ENCODE measurements at regions not wholly inside any gene's neighbourhood (a gene's known extent, or its start where the extent isn't known, plus 50 kb on each side); places are given as distances from the start of the nearest gene placed in this dataset.

DNA sequence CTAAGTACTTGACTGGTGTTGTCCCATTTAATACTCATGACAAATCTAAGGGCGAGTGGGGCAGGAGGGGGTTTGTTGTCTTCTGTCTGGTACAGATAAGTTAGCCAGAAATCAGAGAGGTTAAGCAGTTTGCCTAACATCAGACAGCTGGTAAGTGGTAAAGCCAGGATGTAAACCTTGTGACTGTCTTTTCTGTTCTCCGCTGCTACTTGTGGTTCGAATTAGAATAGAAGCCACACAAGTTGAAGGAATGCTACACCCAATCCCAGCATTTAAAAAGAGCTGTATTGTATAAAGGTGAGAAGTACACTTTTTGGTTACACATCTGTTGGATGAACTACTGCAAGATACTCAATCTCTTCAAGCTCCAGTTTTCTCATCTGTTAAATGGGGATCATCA, 474.7 kb upstream of the SUCLG2 start:
- no peaks in the 10 kb centered on the region for H3K27me3 ChIP-seq
- DNase-seq, result no peak
- 75 to 83% (median 75%) methylated on average over 3 of the region's 3 CpGs for WGBS, 3 donors
- no peak overlapping the region for H3K4me3 ChIP-seq
- TF ChIP-seq EP300 (IDR thresholded peaks at IDR 0.05) (no peak), POLR2A (IDR thresholded peaks at IDR 0.05) (no peak)
- TF ChIP-seq, protein P1, sequence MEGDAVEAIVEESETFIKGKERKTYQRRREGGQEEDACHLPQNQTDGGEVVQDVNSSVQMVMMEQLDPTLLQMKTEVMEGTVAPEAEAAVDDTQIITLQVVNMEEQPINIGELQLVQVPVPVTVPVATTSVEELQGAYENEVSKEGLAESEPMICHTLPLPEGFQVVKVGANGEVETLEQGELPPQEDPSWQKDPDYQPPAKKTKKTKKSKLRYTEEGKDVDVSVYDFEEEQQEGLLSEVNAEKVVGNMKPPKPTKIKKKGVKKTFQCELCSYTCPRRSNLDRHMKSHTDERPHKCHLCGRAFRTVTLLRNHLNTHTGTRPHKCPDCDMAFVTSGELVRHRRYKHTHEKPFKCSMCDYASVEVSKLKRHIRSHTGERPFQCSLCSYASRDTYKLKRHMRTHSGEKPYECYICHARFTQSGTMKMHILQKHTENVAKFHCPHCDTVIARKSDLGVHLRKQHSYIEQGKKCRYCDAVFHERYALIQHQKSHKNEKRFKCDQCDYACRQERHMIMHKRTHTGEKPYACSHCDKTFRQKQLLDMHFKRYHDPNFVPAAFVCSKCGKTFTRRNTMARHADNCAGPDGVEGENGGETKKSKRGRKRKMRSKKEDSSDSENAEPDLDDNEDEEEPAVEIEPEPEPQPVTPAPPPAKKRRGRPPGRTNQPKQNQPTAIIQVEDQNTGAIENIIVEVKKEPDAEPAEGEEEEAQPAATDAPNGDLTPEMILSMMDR (IDR thresholded peaks at IDR 0.05), result no peak
- intact Hi-C loops (cut with DNase I), result no loop called here
- no peaks in the 10 kb centered on the region for H3K4me1 ChIP-seq (ENCODE audit: insufficient read depth)
- H3K36me3 ChIP-seq, result no peaks in the 10 kb centered on the region
- no peaks in the 10 kb centered on the region for H3K9me3 ChIP-seq
- no peak overlapping the region for H3K27ac ChIP-seq

DNA sequence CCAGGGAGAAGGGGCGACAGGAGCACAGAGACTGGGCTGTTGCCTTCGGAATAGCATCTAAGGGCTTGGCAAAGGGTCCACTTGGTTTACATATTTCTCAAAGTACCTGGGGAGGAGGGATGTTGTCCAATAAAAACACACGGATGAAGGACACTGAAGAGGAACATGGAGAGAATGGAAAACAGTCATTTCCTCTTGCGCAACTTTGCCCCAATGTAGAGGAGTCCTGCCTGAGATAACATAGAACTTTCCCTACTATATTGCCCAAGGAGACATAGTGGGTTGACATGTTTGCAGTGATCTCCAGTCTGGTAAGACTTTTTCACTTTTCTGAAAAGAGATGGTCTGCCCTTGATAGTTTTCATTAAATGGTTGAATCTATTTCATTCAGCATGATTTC, 468.8 kb upstream of the SUCLG2 start:
- TF ChIP-seq, protein P1 (IDR thresholded peaks at IDR 0.05), result no peak
- TF ChIP-seq POLR2A (IDR thresholded peaks at IDR 0.05) (no peak), EP300 (IDR thresholded peaks at IDR 0.05) (no peak)
- WGBS, 3 donors, result 74 to 78% (median 74%) methylated on average over 4 of the region's 4 CpGs

DNA sequence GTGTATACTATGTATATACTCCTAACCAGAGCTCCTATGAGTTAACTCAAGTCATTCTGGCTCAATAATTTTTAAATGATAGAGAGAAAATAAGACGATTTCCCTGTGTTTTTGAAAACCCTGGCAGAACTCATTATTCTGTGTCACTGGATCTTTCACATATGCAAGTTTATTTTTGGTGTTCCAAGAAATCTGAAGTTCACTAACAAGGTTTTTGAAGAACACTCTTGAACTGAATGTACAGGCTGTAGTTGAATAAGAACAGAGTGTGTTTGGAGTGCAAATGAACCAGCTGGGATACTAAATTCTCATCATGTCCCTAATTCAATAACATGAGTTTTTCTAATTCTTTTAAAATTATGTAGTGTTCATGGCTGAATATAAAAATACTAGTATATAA, 466.9 kb upstream of the SUCLG2 start:
- Histone ChIP-seq H3K9me3 (no peaks in the 10 kb centered on the region), H3K36me3 (no peaks in the 10 kb centered on the region), H3K4me3 (no peak overlapping the region), H3K27ac (no peak overlapping the region), H3K4me1 (ENCODE audit: insufficient read depth) (no peaks in the 10 kb centered on the region), H3K27me3 (no peaks in the 10 kb centered on the region)
- WGBS, 3 donors, result 15 to 28% (median 22%) methylated on average over 1 of the region's 1 CpG
- DNase-seq, result no peak
- intact Hi-C loops (cut with DNase I), result no loop called here
- TF ChIP-seq EP300 (IDR thresholded peaks at IDR 0.05) (no peak), POLR2A (IDR thresholded peaks at IDR 0.05) (no peak)
- TF ChIP-seq, protein P1 (IDR thresholded peaks at IDR 0.05), result no peak

More for the DNA sequence above, 468.8 kb upstream of the SUCLG2 start:
- DNase-seq, result no peak
- Histone ChIP-seq H3K27ac (no peak overlapping the region), H3K4me1 (ENCODE audit: insufficient read depth) (no peaks in the 10 kb centered on the region), H3K4me3 (no peak overlapping the region), H3K36me3 (no peaks in the 10 kb centered on the region), H3K9me3 (no peaks in the 10 kb centered on the region), H3K27me3 (no peaks in the 10 kb centered on the region)
- intact Hi-C loops (cut with DNase I), result no loop called here

DNA sequence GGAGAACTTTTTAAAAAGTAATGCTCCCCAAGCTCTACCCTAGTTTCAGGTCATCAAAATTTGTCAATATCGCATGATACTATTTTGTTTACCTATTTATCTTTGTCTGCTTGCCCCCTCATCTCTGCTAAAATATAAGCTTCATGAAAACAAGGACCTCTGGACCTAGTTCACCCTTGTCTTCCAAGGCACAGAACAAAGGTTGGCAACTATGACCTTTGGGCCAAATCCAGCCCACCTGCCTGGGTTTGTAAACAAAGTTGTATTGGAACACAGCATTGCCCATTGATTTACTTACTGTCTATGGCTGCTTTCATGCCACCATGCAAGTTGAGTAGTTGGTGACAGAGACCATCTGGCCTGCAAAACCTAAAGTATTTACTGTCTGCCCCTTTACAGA, 462.2 kb upstream of the SUCLG2 start:
- intact Hi-C loops (cut with DNase I), result no loop called here
- 91 to 100% (median 92%) methylated on average over 1 of the region's 1 CpG for WGBS, 3 donors
- DNase-seq, result no peak
- no peaks in the 10 kb centered on the region for H3K9me3 ChIP-seq
- TF ChIP-seq, protein P1 (IDR thresholded peaks at IDR 0.05), result no peak
- TF ChIP-seq EP300 (IDR thresholded peaks at IDR 0.05) (no peak), POLR2A (IDR thresholded peaks at IDR 0.05) (no peak)
- H3K4me3 ChIP-seq, result no peak overlapping the region
- no peaks in the 10 kb centered on the region for H3K27me3 ChIP-seq
- H3K27ac ChIP-seq, result no peak overlapping the region
- no peaks in the 10 kb centered on the region for H3K4me1 ChIP-seq (ENCODE audit: insufficient read depth)
- H3K36me3 ChIP-seq, result no peaks in the 10 kb centered on the region

DNA sequence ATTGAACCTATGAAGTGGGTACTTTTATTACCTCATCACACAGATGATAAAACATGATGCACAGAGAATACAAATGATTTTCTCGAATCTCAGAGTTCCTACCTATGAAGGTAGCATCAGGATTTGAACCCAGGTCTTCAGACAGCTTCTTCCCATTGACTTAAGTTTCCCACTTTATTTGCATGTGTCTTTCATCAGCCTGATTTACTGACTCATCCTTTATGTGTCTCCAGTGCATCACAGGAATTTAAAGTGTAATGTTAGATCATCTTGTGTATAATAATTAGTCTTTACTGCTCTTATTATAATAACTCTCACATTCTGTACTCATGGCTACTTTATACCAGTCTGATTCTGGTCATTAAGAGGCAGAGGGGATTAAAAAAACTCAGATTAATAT, 449.4 kb upstream of the SUCLG2 start:
- Histone ChIP-seq H3K9me3 (no peaks in the 10 kb centered on the region), H3K27me3 (no peaks in the 10 kb centered on the region), H3K4me1 (ENCODE audit: insufficient read depth) (no peaks in the 10 kb centered on the region), H3K4me3 (no peak overlapping the region), H3K36me3 (no peaks in the 10 kb centered on the region), H3K27ac (no peak overlapping the region)
- no peak for DNase-seq
- WGBS, 3 donors, result 43 to 62% (median 60%) methylated on average over 1 of the region's 1 CpG
- TF ChIP-seq, protein P1 (IDR thresholded peaks at IDR 0.05), result no peak
- TF ChIP-seq POLR2A (IDR thresholded peaks at IDR 0.05) (no peak), EP300 (IDR thresholded peaks at IDR 0.05) (no peak)
- intact Hi-C loops (cut with DNase I), result no loop called here

All from ovary (tissue), 7 donors.